Ishikawa (cell line): ENCODE measurements at regions not wholly inside any gene's neighbourhood (a gene's known extent, or its start where the extent isn't known, plus 50 kb on each side); places are given as distances from the start of the nearest gene placed in this dataset.

Source experiments
- CEBPB ChIP-seq: IDR thresholded peaks from 2 replicates; pipeline ENCODE4 v1.6.1; 2012
- CREB1 ChIP-seq: IDR thresholded peaks from 2 replicates; pipeline ENCODE4 v1.6.1; 2012; ENCODE audit warnings: low read depth
- EGR1 ChIP-seq: IDR thresholded peaks from 2 replicates; pipeline ENCODE4 v1.6.1; 2012
- EP300 ChIP-seq: IDR thresholded peaks from 2 replicates; pipeline ENCODE4 v1.6.1; 2012; ENCODE audit warnings: borderline replicate concordance
- MAX ChIP-seq: IDR thresholded peaks from 2 replicates; pipeline ENCODE4 v1.6.1; 2012
- NFIC ChIP-seq: IDR thresholded peaks from 2 replicates; pipeline ENCODE4 v1.6.1; 2012
- REST ChIP-seq: IDR thresholded peaks from 2 replicates; pipeline ENCODE4 v1.6.1; 2012; ENCODE audit warnings: low read depth, mild to moderate bottlenecking
- TAF1 ChIP-seq: IDR thresholded peaks from 2 replicates; pipeline ENCODE4 v1.6.1; 2012; ENCODE audit warnings: low read depth, mild to moderate bottlenecking
- YY1 ChIP-seq: IDR thresholded peaks from 2 replicates; pipeline ENCODE4 v1.6.1; 2012; ENCODE audit warnings: low read depth
- ZBTB7A ChIP-seq: IDR thresholded peaks from 2 replicates; pipeline ENCODE4 v1.6.1; 2012; ENCODE audit warnings: low read depth

- TF ChIP-seq EGR1 (no peak), TAF1 (no peak), REST (no peak), MAX (no peak), ZBTB7A (no peak), YY1 (no peak), CEBPB (no peak), NFIC (no peak), CREB1 (no peak), EP300 (no peak)
Observed at GRCh38 chr4:155530857-155531256, 135.8 kb upstream of the GUCY1A1 start.
